PC-3 (cell line): ENCODE measurements at regions not wholly inside any gene's neighbourhood (a gene's known extent, or its start where the extent isn't known, plus 50 kb on each side); places are given as distances from the start of the nearest gene placed in this dataset.

ENCODE experiments used
- ATAC-seq: fragments of 200-7000 bp; cut with Tn5 transposase; 2 replicates; pipeline ENCODE4 v1.9.1; 2020; ENCODE audit warnings: mild to moderate bottlenecking, moderate library complexity
- BruUV-seq: library from RNA; stranded (reverse); fragments of 400-500 nt; replicated peaks from 2 replicates; lab custom pipeline; 2021; lab: Mats Ljungman, UMichigan
- CTCF ChIA-PET: fragments of 300-600 bp; sonication (Branson Sonifier 250); formaldehyde crosslinking; loops from one replicate; lab custom pipeline; 2022; ENCODE audit warnings: antibody characterized with exemption; lab: Charles Lee
- POLR2A ChIA-PET: fragments of 300-600 bp; sonication (Branson Sonifier 250); formaldehyde crosslinking; loops from one replicate; lab custom pipeline; 2022; ENCODE audit warnings: antibody characterized with exemption; ENCODE audit not compliant: unreplicated experiment; lab: Charles Lee
- DNase-seq: peaks from one replicate; pipeline ENCODE4 v3.0.0-alpha.2; 2015
- H2AFZ ChIP-seq: fragments of 300-600 bp; sonication (generic); 2 replicates; pipeline ENCODE4 v1.6.0; 2016; ENCODE audit warnings: antibody characterized with exemption, low read length
- H3F3A ChIP-seq: fragments of 300-600 bp; sonication (generic); one replicate; pipeline ENCODE4 v1.6.0; 2017; ENCODE audit warnings: antibody characterized with exemption, low read length, control low read depth, mild to moderate bottlenecking; ENCODE audit not compliant: unreplicated experiment
- H3K27ac ChIP-seq: fragments of 300-600 bp; sonication (generic); 2 replicates; pipeline ENCODE4 v1.5.1; 2016; ENCODE audit warnings: mild to moderate bottlenecking, low read length
- H3K27me3 ChIP-seq: fragments of 300-600 bp; sonication (generic); 2 replicates; pipeline ENCODE4 v1.6.1; 2016; ENCODE audit warnings: low read length, mixed read lengths
- H3K36me3 ChIP-seq: fragments of 300-600 bp; sonication (generic); 2 replicates; pipeline ENCODE4 v1.6.1; 2016; ENCODE audit warnings: low read depth, mixed run types, low read length, mixed read lengths
- H3K4me1 ChIP-seq: fragments of 300-600 bp; sonication (generic); 2 replicates; pipeline ENCODE4 v1.5.1; 2016; ENCODE audit warnings: low read length; ENCODE audit not compliant: insufficient read depth
- H3K4me2 ChIP-seq: fragments of 300-600 bp; sonication (generic); 2 replicates; pipeline ENCODE4 v1.6.0; 2016; ENCODE audit warnings: low read length
- H3K4me3 ChIP-seq: fragments of 300-600 bp; sonication (generic); 2 replicates; pipeline ENCODE4 v1.5.1; 2016; ENCODE audit warnings: mild to moderate bottlenecking, low read length, mixed read lengths
- H3K79me2 ChIP-seq: fragments of 300-600 bp; sonication (generic); 2 replicates; pipeline ENCODE4 v1.6.1; 2017; ENCODE audit warnings: low read length, mixed read lengths
- H3K9ac ChIP-seq: fragments of 300-600 bp; sonication (generic); 2 replicates; pipeline ENCODE4 v1.6.0; 2016; ENCODE audit warnings: mild to moderate bottlenecking, low read length
- H3K9me2 ChIP-seq: fragments of 300-600 bp; sonication (generic); replicated peaks from 2 replicates; pipeline ENCODE4 v1.6.1; 2016; ENCODE audit warnings: mixed run types, low read length, mixed read lengths
- H3K9me3 ChIP-seq: fragments of 300-600 bp; sonication (generic); 2 replicates; pipeline ENCODE4 v1.6.1; 2016; ENCODE audit warnings: low read length, mixed read lengths
- H4K20me1 ChIP-seq: fragments of 300-600 bp; sonication (generic); 2 replicates; pipeline ENCODE4 v1.6.1; 2016; ENCODE audit warnings: low read length, mixed read lengths
- CTCF ChIP-seq: fragments of 300-600 bp; sonication (generic); conservative IDR thresholded peaks from 2 replicates; pipeline ENCODE4 v1.5.1; 2017; ENCODE audit warnings: antibody characterized with exemption, low read depth, mild to moderate bottlenecking, low read length
- EZH2 ChIP-seq: fragments of 300-600 bp; sonication (generic); IDR thresholded peaks from one replicate; pipeline ENCODE4 v1.6.1; 2017; ENCODE audit warnings: antibody characterized with exemption, mild to moderate bottlenecking, low read length; ENCODE audit not compliant: unreplicated experiment
- EZH2phosphoT487 ChIP-seq: fragments of 300-600 bp; sonication (generic); IDR thresholded peaks from 2 replicates; pipeline ENCODE4 v1.6.1; 2018; ENCODE audit warnings: mild to moderate bottlenecking, antibody characterized with exemption, low read length, borderline replicate concordance
- intact Hi-C: fragments of 100-400 bp; cut with micrococcal nuclease; formaldehyde crosslinking; loops from 2 replicates; pipeline ENCODE4 v1.9.0; 2023

GRCh38 chr5:118553662-118554061 is 434.7 kb downstream of the DTWD2 start:
- Histone ChIP-seq H3F3A (no peaks in the 10 kb centered on the region), H3K36me3 (no peaks in the 10 kb centered on the region), H2AFZ (no peak overlapping the region), H3K27me3 (no peaks in the 10 kb centered on the region), H3K9me2 (no peaks in the 10 kb centered on the region), H3K9me3 (no peaks in the 10 kb centered on the region), H4K20me1 (no peaks in the 10 kb centered on the region), H3K4me3 (no peak overlapping the region), H3K27ac (no peak overlapping the region), H3K9ac (no peak overlapping the region), H3K79me2 (no peaks in the 10 kb centered on the region), H3K4me1 (no peaks in the 10 kb centered on the region), H3K4me2 (no peak overlapping the region)
- intact Hi-C loops: no loop called here
- ATAC-seq (no peak), DNase-seq (peak; percentile 2)
- CTCF ChIA-PET: no interaction called here
- TF ChIP-seq EZH2phosphoT487: no peak
- no peak for TF ChIP-seq EZH2
- no peak for TF ChIP-seq CTCF
- POLR2A ChIA-PET: no interaction called here
- BruUV-seq: no TSS peak

GRCh38 chr5:118552731-118553360 is 435.5 kb downstream of the DTWD2 start:
- ATAC-seq (no peak), DNase-seq (no peak)
- intact Hi-C loops: no loop called here
- ChIA-PET POLR2A (no interaction called here), CTCF (no interaction called here)
- Histone ChIP-seq H3K9me3 (no peaks in the 10 kb centered on the region), H3K27me3 (no peaks in the 10 kb centered on the region), H4K20me1 (no peaks in the 10 kb centered on the region), H3K36me3 (no peaks in the 10 kb centered on the region), H3F3A (no peaks in the 10 kb centered on the region), H2AFZ (no peak overlapping the region), H3K4me1 (no peaks in the 10 kb centered on the region), H3K79me2 (no peaks in the 10 kb centered on the region), H3K27ac (no peak overlapping the region), H3K9ac (no peak overlapping the region), H3K4me2 (no peak overlapping the region), H3K9me2 (no peaks in the 10 kb centered on the region), H3K4me3 (no peak overlapping the region)
- no TSS peak for BruUV-seq
- TF ChIP-seq EZH2: no peak
- TF ChIP-seq CTCF: no peak
- no peak for TF ChIP-seq EZH2phosphoT487

- intact Hi-C loops: no loop called here
- Histone ChIP-seq H3K4me3 (no peak overlapping the region), H3K4me1 (no peaks in the 10 kb centered on the region), H3K9me2 (no peaks in the 10 kb centered on the region), H4K20me1 (no peaks in the 10 kb centered on the region), H3K4me2 (no peak overlapping the region), H3F3A (no peaks in the 10 kb centered on the region), H3K36me3 (no peaks in the 10 kb centered on the region), H3K9me3 (no peaks in the 10 kb centered on the region), H3K79me2 (no peaks in the 10 kb centered on the region), H3K27me3 (no peaks in the 10 kb centered on the region), H3K9ac (no peak overlapping the region), H2AFZ (no peak overlapping the region), H3K27ac (no peak overlapping the region)
- CTCF ChIA-PET: no interaction called here
- POLR2A ChIA-PET: no interaction called here
- no TSS peak for BruUV-seq
- TF ChIP-seq EZH2phosphoT487: no peak
- TF ChIP-seq EZH2: no peak
- no peak for TF ChIP-seq CTCF
- no peak for ATAC-seq
- no peak for DNase-seq
Observed at GRCh38 chr5:118552146-118552545, 436.2 kb downstream of the DTWD2 start.
